ENCODE measurements at regions not wholly inside any gene's neighbourhood (a gene's known extent, or its start where the extent isn't known, plus 50 kb on each side); places are given as distances from the start of the nearest gene placed in this dataset.
A peak's percentile ranks its signal among the peaks of the same experiment; 100 is the strongest.
"Not testable (repeated sequence)": the region's sequence is repeated elsewhere in the genome, so short reads cannot be mapped to it uniquely, and the experiment has no call there.

GRCh38 chr15:66881173-66881905 is 179.3 kb downstream of the SMAD6 start:
- Histone ChIP-seq H3K27me3 (replicated peaks; ENCODE audit: control insufficient read depth, insufficient read depth, low read length) (no peaks in the 10 kb centered on the region), H3K4me1 (ENCODE audit: control insufficient read depth, insufficient read depth, low read length) (peaks cover 50% of the 10 kb centered on the region), H3K4me3 (ENCODE audit: low read length) (no peak overlapping the region), H3K9me3 (ENCODE audit: control insufficient read depth, low read length) (no peaks in the 10 kb centered on the region), H3K36me3 (ENCODE audit: control insufficient read depth, insufficient read depth, low read length, severe bottlenecking) (no peaks in the 10 kb centered on the region), H3K9ac (ENCODE audit: low read length) (peak overlapping the region; percentile 80)
- no peak for DNase-seq (ENCODE audit: low read depth)

- DNase-seq (ENCODE audit: low read depth): peak; percentile 58
- Histone ChIP-seq H3K9ac (ENCODE audit: low read length) (peak overlapping the region; percentile 80), H3K36me3 (ENCODE audit: control insufficient read depth, insufficient read depth, low read length, severe bottlenecking) (no peaks in the 10 kb centered on the region), H3K4me1 (ENCODE audit: control insufficient read depth, insufficient read depth, low read length) (peaks cover 50% of the 10 kb centered on the region), H3K9me3 (ENCODE audit: control insufficient read depth, low read length) (no peaks in the 10 kb centered on the region), H3K27me3 (replicated peaks; ENCODE audit: control insufficient read depth, insufficient read depth, low read length) (no peaks in the 10 kb centered on the region), H3K4me3 (ENCODE audit: low read length) (no peak overlapping the region)
These were observed 180.4 kb downstream of the SMAD6 start for GRCh38 chr15:66882251-66883020.

- DNase-seq (ENCODE audit: low read depth): peak; percentile 99
- Histone ChIP-seq H3K36me3 (ENCODE audit: control insufficient read depth, insufficient read depth, low read length, severe bottlenecking) (no peaks in the 10 kb centered on the region), H3K27me3 (replicated peaks; ENCODE audit: control insufficient read depth, insufficient read depth, low read length) (no peaks in the 10 kb centered on the region), H3K4me3 (ENCODE audit: low read length) (no peak overlapping the region), H3K9ac (ENCODE audit: low read length) (peak overlapping the region; percentile 80), H3K4me1 (ENCODE audit: control insufficient read depth, insufficient read depth, low read length) (peaks cover 46% of the 10 kb centered on the region), H3K9me3 (ENCODE audit: control insufficient read depth, low read length) (no peaks in the 10 kb centered on the region)
These were observed 181.4 kb downstream of the SMAD6 start for GRCh38 chr15:66883284-66883911.

GRCh38 chr15:66884115-66884622 is 181.2 kb upstream of the SMAD3 start:
- H3K9ac ChIP-seq (ENCODE audit: low read length): peak overlapping the region; percentile 54
- no peaks in the 10 kb centered on the region for H3K27me3 ChIP-seq (replicated peaks; ENCODE audit: control insufficient read depth, insufficient read depth, low read length)
- H3K4me1 ChIP-seq (ENCODE audit: control insufficient read depth, insufficient read depth, low read length): peaks cover 46% of the 10 kb centered on the region
- DNase-seq (ENCODE audit: low read depth): no peak
- H3K4me3 ChIP-seq (ENCODE audit: low read length): no peak overlapping the region
- H3K36me3 ChIP-seq (ENCODE audit: control insufficient read depth, insufficient read depth, low read length, severe bottlenecking): no peaks in the 10 kb centered on the region
- H3K9me3 ChIP-seq (ENCODE audit: control insufficient read depth, low read length): no peaks in the 10 kb centered on the region

GRCh38 chr15:66884661-66885237 is 180.7 kb upstream of the SMAD3 start:
- peak overlapping the region; percentile 54 for H3K9ac ChIP-seq (ENCODE audit: low read length)
- no peak for DNase-seq (ENCODE audit: low read depth)
- peaks cover 45% of the 10 kb centered on the region for H3K4me1 ChIP-seq (ENCODE audit: control insufficient read depth, insufficient read depth, low read length)
- no peak overlapping the region for H3K4me3 ChIP-seq (ENCODE audit: low read length)
- no peaks in the 10 kb centered on the region for H3K9me3 ChIP-seq (ENCODE audit: control insufficient read depth, low read length)
- H3K36me3 ChIP-seq (ENCODE audit: control insufficient read depth, insufficient read depth, low read length, severe bottlenecking): no peaks in the 10 kb centered on the region
- H3K27me3 ChIP-seq (replicated peaks; ENCODE audit: control insufficient read depth, insufficient read depth, low read length): no peaks in the 10 kb centered on the region

GRCh38 chr15:66885281-66885915 is 180.0 kb upstream of the SMAD3 start:
- Histone ChIP-seq H3K4me3 (ENCODE audit: low read length) (no peak overlapping the region), H3K4me1 (ENCODE audit: control insufficient read depth, insufficient read depth, low read length) (peaks cover 38% of the 10 kb centered on the region), H3K36me3 (ENCODE audit: control insufficient read depth, insufficient read depth, low read length, severe bottlenecking) (no peaks in the 10 kb centered on the region), H3K9ac (ENCODE audit: low read length) (no peak overlapping the region), H3K9me3 (ENCODE audit: control insufficient read depth, low read length) (no peaks in the 10 kb centered on the region), H3K27me3 (replicated peaks; ENCODE audit: control insufficient read depth, insufficient read depth, low read length) (no peaks in the 10 kb centered on the region)
- no peak for DNase-seq (ENCODE audit: low read depth)

- no peaks in the 10 kb centered on the region for H3K27me3 ChIP-seq (replicated peaks; ENCODE audit: control insufficient read depth, insufficient read depth, low read length)
- H3K9ac ChIP-seq (ENCODE audit: low read length): no peak overlapping the region
- no peak overlapping the region for H3K4me3 ChIP-seq (ENCODE audit: low read length)
- DNase-seq (ENCODE audit: low read depth): no peak
- peaks cover 32% of the 10 kb centered on the region for H3K4me1 ChIP-seq (ENCODE audit: control insufficient read depth, insufficient read depth, low read length)
- no peaks in the 10 kb centered on the region for H3K36me3 ChIP-seq (ENCODE audit: control insufficient read depth, insufficient read depth, low read length, severe bottlenecking)
- no peaks in the 10 kb centered on the region for H3K9me3 ChIP-seq (ENCODE audit: control insufficient read depth, low read length)
These were observed 179.1 kb upstream of the SMAD3 start for GRCh38 chr15:66886241-66886675.

GRCh38 chr15:66886686-66887273 is 178.6 kb upstream of the SMAD3 start:
- peaks cover 33% of the 10 kb centered on the region for H3K4me1 ChIP-seq (ENCODE audit: control insufficient read depth, insufficient read depth, low read length)
- no peaks in the 10 kb centered on the region for H3K27me3 ChIP-seq (replicated peaks; ENCODE audit: control insufficient read depth, insufficient read depth, low read length)
- no peak overlapping the region for H3K9ac ChIP-seq (ENCODE audit: low read length)
- H3K9me3 ChIP-seq (ENCODE audit: control insufficient read depth, low read length): no peaks in the 10 kb centered on the region
- H3K4me3 ChIP-seq (ENCODE audit: low read length): no peak overlapping the region
- no peaks in the 10 kb centered on the region for H3K36me3 ChIP-seq (ENCODE audit: control insufficient read depth, insufficient read depth, low read length, severe bottlenecking)
- DNase-seq (ENCODE audit: low read depth): no peak

GRCh38 chr15:66889298-66889697 is 176.1 kb upstream of the SMAD3 start:
- H3K9ac ChIP-seq (ENCODE audit: low read length); H3K4me3 ChIP-seq (ENCODE audit: low read length); H3K27me3 ChIP-seq (replicated peaks; ENCODE audit: control insufficient read depth, insufficient read depth, low read length); H3K36me3 ChIP-seq (ENCODE audit: control insufficient read depth, insufficient read depth, low read length, severe bottlenecking); H3K9me3 ChIP-seq (ENCODE audit: control insufficient read depth, low read length); DNase-seq (ENCODE audit: low read depth): not testable (repeated sequence)
- H3K4me1 ChIP-seq (ENCODE audit: control insufficient read depth, insufficient read depth, low read length): peaks cover 22% of the 10 kb centered on the region

- DNase-seq (ENCODE audit: low read depth): no peak
- Histone ChIP-seq H3K9ac (ENCODE audit: low read length) (peak overlapping the region; percentile 72), H3K4me3 (ENCODE audit: low read length) (no peak overlapping the region)
These were observed 173.6 kb upstream of the SMAD3 start for GRCh38 chr15:66891776-66892175.

More at GRCh38 chr15:66891776-66892175, 173.6 kb upstream of the SMAD3 start:
- H3K9me3 ChIP-seq (ENCODE audit: control insufficient read depth, low read length): no peaks in the 10 kb centered on the region
- H3K27me3 ChIP-seq (replicated peaks; ENCODE audit: control insufficient read depth, insufficient read depth, low read length): no peaks in the 10 kb centered on the region
- H3K4me1 ChIP-seq (ENCODE audit: control insufficient read depth, insufficient read depth, low read length): peaks cover 22% of the 10 kb centered on the region
- H3K36me3 ChIP-seq (ENCODE audit: control insufficient read depth, insufficient read depth, low read length, severe bottlenecking): no peaks in the 10 kb centered on the region
